ENCODE measurements at regions not wholly inside any gene's neighbourhood (a gene's known extent, or its start where the extent isn't known, plus 50 kb on each side); places are given as distances from the start of the nearest gene placed in this dataset.

- TF ChIP-seq CHCHD3 (CRISPR knock-in tag; IDR thresholded peaks at IDR 0.05) (no peak), CTCF (IDR thresholded peaks at IDR 0.05 in 2 of 3, conservative IDR thresholded peaks at IDR 0.05 in 1 of 3; ENCODE audit: insufficient read depth in 2 of 3, low read depth in 1 of 3, low read length in 3 of 3) (peak in 2 of 3 experiments; percentile 5 to 20; a peak in 1 of 6 replicates)
These were observed 301.7 kb upstream of the RORA start for GRCh38 chr15:61530769-61531168.

GRCh38 chr15:61528581-61528910 is 299.4 kb upstream of the RORA start:
- H4K20me1 ChIP-seq (replicated peaks; ENCODE audit: control insufficient read depth, insufficient read depth, low read length), result no peaks in the 10 kb centered on the region
- TF ChIP-seq SMAD4 (CRISPR knock-in tag; conservative IDR thresholded peaks at IDR 0.05) (no peak), JUN (IDR thresholded peaks at IDR 0.05; ENCODE audit: borderline replicate concordance, low read depth, low read length) (no peak), JUN (CRISPR knock-in tag; IDR thresholded peaks at IDR 0.05; ENCODE audit: borderline replicate concordance) (no peak), ARID2 (IDR thresholded peaks at IDR 0.05) (no peak), KDM1A (IDR thresholded peaks at IDR 0.05) (no peak)
- no peaks in the 10 kb centered on the region for H3K9me1 ChIP-seq (ENCODE audit: control insufficient read depth, insufficient read depth, low read length)
- FAIRE-seq, result no peak
- no peaks in the 10 kb centered on the region for H3K9me3 ChIP-seq (replicated peaks; ENCODE audit: control insufficient read depth, insufficient read depth, low read depth, low read length)
- H3K79me2 ChIP-seq (ENCODE audit: control insufficient read depth, insufficient read depth, low read length), result no peaks in the 10 kb centered on the region
- H3K9ac ChIP-seq (ENCODE audit: insufficient read depth in 1 of 2, low read depth in 2 of 2, low read length in 2 of 2), result no peak overlapping the region
- CTCF ChIA-PET (ENCODE audit: low intra/inter-chr PET ratio), result no interaction called here
- H3K27me3 ChIP-seq (ENCODE audit: control insufficient read depth in 2 of 2, insufficient read depth in 2 of 2, low read length in 2 of 2), result peaks cover 6 to 15% of the 10 kb centered on the region in 2 experiments; a peak in 3 of 5 replicates
- in situ Hi-C loops (cut with MboI) (no loop called here), intact Hi-C loops (cut with micrococcal nuclease) (no loop called here)
- 2% methylated on average over 2 of the region's 2 CpGs for WGBS (ENCODE audit: insufficient coverage, low coverage, missing lambda C conversion rate)
- no peaks in the 10 kb centered on the region for H3K36me3 ChIP-seq (ENCODE audit: control insufficient read depth, insufficient read depth, low read length)
- no peak overlapping the region for H2AFZ ChIP-seq (ENCODE audit: low read depth, low read length)
- no peak for DNase-seq (ENCODE audit: extremely low read depth in 1 of 4, low spot score in 3 of 4)
- no peak overlapping the region for H3K27ac ChIP-seq (ENCODE audit: extremely low read depth, low read depth, low read length)
- ATAC-seq, result no peak
- no peak overlapping the region for H3K4me3 ChIP-seq
- no peak overlapping the region for H3K4me2 ChIP-seq (ENCODE audit: insufficient read depth, low read length)
- BruUV-seq (replicated peaks), result no TSS peak
- H3K4me1 ChIP-seq (replicated peaks in 1 of 2; ENCODE audit: control insufficient read depth in 2 of 2, insufficient read depth in 2 of 2, low read length in 2 of 2), result no peaks in the 10 kb centered on the region
- POLR2A ChIA-PET, result no interaction called here

More at GRCh38 chr15:61530769-61531168, 301.7 kb upstream of the RORA start:
- Histone ChIP-seq H3K79me2 (ENCODE audit: control insufficient read depth, insufficient read depth, low read length) (no peaks in the 10 kb centered on the region), H3K36me3 (ENCODE audit: control insufficient read depth, insufficient read depth, low read length) (no peaks in the 10 kb centered on the region), H3K27me3 (ENCODE audit: control insufficient read depth in 2 of 2, insufficient read depth in 2 of 2, low read length in 2 of 2) (peaks cover 0 to 11% of the 10 kb centered on the region in 2 experiments; a peak in 3 of 5 replicates), H2AFZ (ENCODE audit: low read depth, low read length) (no peak overlapping the region), H3K9ac (ENCODE audit: insufficient read depth in 1 of 2, low read depth in 2 of 2, low read length in 2 of 2) (no peak overlapping the region), H3K4me3 (no peak overlapping the region), H4K20me1 (replicated peaks; ENCODE audit: control insufficient read depth, insufficient read depth, low read length) (no peaks in the 10 kb centered on the region), H3K4me1 (replicated peaks in 1 of 2; ENCODE audit: control insufficient read depth in 2 of 2, insufficient read depth in 2 of 2, low read length in 2 of 2) (no peaks in the 10 kb centered on the region), H3K9me3 (replicated peaks; ENCODE audit: control insufficient read depth, insufficient read depth, low read depth, low read length) (no peaks in the 10 kb centered on the region), H3K9me1 (ENCODE audit: control insufficient read depth, insufficient read depth, low read length) (no peaks in the 10 kb centered on the region), H3K4me2 (ENCODE audit: insufficient read depth, low read length) (no peak overlapping the region), H3K27ac (ENCODE audit: extremely low read depth, low read depth, low read length) (no peak overlapping the region)
- no TSS peak for BruUV-seq (replicated peaks)
- peak in 3 of 4 experiments; percentile 2 to 15 (median 14) for DNase-seq (ENCODE audit: extremely low read depth in 1 of 4, low spot score in 3 of 4)
- ChIA-PET POLR2A (interaction anchor here (0.7 kb wide), 1 partner anchor 217 kb away, joined by 3 read pairs; no protein-coding TSS in a partner anchor), CTCF (ENCODE audit: low intra/inter-chr PET ratio) (no interaction called here)
- 0% methylated on average over 1 of the region's 2 CpGs for WGBS (ENCODE audit: insufficient coverage, low coverage, missing lambda C conversion rate)
- in situ Hi-C loops (cut with MboI) (no loop called here), intact Hi-C loops (cut with micrococcal nuclease) (loop anchor here (10.0 kb wide), 1 partner anchor 304 kb away; no protein-coding TSS in a partner anchor)
- no peak for FAIRE-seq
- no peak for ATAC-seq

Measured in K562 (cell line).